Suppressor macrophage (primary cell): ENCODE measurements at regions not wholly inside any gene's neighbourhood (a gene's known extent, or its start where the extent isn't known, plus 50 kb on each side); places are given as distances from the start of the nearest gene placed in this dataset.
A peak's percentile ranks its signal among the peaks of the same experiment; 100 is the strongest.

Experiments used
- DNase-seq, 4 experiments: peaks; one replicate each; pipeline ENCODE4 v3.0.0-alpha.2; 2020 to 2022

DNA sequence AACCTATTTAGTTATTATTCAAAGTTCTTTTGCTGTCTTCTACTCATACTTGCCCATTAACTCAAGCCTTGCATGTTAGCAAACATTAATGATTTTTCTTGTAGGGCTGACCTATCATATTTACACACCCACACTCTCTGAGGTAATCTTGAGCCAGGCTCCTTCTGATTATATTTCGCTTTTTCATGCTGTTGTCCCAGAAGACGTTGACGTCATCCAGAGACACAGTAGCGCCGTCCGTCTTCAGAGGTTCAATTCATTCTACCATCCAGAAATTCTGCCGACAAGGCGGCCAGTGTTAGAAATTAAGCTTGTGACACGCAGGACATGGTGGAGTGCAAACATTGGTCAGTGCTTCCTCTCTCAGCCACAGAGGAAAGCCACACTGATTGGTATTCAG is 584.7 kb downstream of the BMP2 start:
- DNase-seq, result no peak

- no peak for DNase-seq
Measured at GRCh38 chr20:7355051-7355450, 585.2 kb downstream of the HAO1 start.

GRCh38 chr20:7358670-7359069 is 581.6 kb downstream of the HAO1 start:
- DNase-seq, result no peak

GRCh38 chr20:7359739-7360138 is 580.5 kb downstream of the HAO1 start:
- no peak for DNase-seq

DNA sequence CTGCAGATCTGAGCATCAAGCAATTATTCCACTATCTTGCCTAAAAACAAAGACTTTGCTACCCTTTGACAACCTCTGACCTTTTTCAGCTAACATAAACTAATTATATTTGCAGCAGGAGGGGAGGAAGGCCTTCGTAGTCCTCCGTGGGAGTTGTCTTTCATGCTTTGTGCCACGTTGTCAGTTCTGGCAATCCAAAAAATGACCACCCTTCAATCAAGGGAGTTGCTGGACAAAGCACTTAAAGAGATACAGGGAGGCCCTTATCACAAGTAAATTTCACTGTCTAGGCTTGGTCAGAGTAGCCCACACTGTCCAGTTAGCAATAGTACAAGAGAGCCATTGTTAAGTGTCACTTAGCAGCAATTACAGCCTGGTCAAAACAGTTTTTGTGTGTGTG is 578.9 kb downstream of the HAO1 start:
- no peak for DNase-seq

GRCh38 chr20:7361931-7362330 is 578.3 kb downstream of the HAO1 start:
- no peak for DNase-seq

DNA sequence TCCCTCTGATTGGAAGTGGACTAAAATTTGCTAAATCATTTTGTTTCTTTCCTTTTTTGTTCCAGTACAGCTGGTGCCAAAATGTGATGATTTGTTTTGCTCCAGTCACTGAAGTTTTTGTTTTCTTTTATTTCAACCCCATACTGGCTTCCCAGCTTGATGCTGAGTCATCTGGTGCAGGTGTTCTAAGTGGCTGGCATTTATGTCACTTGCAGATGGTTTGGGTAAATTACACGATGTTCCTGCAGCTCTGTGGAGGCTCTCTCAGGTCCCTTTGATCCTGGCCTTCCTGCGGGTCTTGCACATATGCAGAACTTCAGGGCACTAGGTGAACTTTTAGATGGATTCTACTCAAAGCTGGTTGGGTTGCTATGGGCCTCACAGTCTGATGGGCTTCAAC is 577.7 kb downstream of the HAO1 start:
- DNase-seq, result no peak

DNA sequence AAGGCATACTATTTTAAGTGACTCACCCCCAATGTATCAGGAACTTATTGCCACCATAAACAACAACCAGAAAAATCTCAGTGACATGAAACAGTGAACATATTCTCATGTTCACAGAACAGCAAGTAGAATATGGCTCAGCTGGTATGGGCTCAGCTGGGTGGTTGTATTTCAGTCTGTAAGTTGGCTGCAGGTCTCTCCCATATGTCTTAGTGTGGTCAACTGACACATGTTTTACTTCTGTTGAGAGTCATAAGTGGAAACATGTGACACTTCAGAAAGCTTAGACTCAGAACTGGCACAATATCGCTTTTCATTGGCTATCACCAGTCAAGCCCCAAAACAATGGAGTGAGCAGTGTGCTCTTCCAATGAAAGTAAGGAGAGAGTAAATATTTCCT is 574.1 kb downstream of the HAO1 start:
- no peak for DNase-seq

- DNase-seq, result no peak
Measured at GRCh38 chr20:7371518-7372163, 568.6 kb downstream of the HAO1 start.

DNA sequence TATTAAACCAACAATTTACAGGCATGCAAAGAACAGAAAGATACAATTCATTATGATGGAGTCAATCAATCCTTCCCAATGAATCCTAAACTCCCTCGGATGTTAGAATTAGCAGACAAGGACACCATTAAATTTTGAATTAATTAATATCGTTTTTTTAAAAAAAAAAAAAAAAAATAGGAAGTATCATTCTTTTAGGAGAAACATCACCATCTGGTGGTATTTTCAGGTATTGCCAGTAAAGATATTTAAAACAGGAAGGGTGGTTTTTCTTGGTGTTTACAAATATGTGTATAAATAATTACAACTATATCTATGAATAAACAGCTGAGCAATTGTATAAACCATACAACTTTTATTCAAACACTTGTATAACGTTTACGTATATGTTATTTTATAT is 564.4 kb downstream of the HAO1 start:
- peak in 3 of 4 experiments; percentile 42 to 67 (median 59) for DNase-seq

- DNase-seq, result no peak
Measured at GRCh38 chr20:7378864-7379605, 561.2 kb downstream of the HAO1 start.

DNA sequence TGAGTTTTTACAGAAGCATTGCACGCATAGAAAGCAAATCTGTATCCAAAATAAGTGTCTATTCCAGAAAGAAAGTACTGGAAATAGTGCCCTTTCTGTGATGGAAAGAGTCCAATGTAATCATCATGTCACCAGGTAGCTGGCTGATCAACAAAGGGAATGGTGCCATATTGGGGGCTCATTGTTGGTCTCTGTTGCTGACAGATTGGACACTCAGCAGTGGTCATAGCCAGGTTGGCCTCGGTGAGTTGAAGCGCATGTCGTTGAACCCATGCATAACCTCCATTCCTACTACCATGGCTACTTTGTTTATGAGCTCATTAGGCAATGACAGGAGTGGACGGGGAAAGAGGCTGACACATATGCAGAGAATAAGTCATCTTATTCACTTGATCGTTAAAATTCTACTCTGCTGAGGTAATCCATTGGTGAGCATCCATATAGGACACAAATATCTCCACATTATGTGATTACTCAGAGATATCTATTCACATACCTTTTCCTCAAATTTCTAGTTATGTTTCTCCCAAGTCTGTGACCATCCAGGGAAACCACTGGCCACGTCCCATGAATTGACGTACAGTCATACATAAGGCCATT is 560.5 kb downstream of the HAO1 start:
- DNase-seq, result no peak

DNA sequence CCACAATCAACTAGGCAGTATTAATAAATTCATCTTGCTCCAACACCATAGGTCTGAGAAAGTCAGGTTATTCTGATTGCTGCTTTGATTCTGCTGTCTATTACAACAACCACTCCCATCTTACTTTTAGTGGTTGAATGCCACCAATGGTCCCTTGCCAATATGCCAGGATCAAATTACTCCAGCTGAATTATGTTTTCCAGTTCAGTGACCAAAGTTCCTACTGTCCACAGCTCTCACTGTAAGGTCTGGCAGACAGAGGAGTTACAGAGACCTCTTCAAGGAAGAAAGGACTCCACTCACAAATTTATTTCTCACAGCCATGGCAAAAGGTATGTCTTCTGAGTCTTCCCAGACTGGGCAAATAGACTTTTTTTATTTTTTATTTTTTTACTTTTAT is 557.0 kb downstream of the HAO1 start:
- DNase-seq, result no peak

DNA sequence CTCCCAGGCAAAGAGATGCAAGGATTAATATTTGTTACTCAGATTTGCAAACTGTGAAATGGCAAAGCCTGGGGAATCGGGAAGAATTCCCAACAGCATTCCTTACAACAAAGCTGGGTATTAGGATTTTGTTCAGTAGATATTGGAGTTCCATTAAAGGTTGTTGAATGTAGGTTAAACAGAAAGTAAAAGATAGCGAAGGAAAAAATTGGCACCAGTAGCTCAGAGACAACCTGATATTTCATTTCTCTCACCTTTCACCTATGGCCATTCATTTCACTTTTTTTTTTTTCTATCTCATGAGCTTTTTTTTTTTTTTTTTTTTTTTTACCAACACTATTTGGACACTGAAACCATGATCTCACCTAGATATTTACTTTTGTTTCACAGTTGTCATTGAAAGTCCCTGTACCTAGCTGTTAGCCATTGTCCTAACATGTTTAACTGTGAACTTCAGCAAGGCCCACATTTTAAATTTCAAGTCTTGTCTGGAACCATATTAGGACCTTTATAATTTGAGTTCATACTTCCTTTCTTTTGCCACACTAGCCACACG is 552.5 kb downstream of the HAO1 start:
- DNase-seq, result no peak

DNA sequence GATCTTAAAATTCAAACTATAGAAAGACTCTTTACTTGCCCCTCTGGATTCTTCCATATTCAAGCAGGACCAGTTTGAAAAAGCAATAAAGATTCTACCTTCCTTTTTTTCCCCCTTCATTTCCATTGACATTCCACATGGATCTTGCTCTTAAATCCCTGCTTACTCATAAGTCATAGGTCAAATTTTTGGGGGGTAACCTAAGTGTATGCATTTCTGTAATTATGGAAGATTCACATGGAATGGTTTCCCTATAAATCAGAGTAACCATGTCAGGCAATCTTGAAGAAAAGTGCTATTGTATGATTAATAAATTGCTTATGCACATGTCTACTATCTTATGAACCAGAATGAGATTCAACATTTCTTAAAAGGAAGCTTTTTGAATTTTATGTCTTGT is 551.0 kb downstream of the HAO1 start:
- no peak for DNase-seq

- no peak for DNase-seq
Measured at GRCh38 chr20:7392542-7393206, 547.6 kb downstream of the HAO1 start.

GRCh38 chr20:7399114-7399513 is 541.1 kb downstream of the HAO1 start:
- DNase-seq, result no peak

- DNase-seq, result no peak
Measured at GRCh38 chr20:7399575-7399974, 540.7 kb downstream of the HAO1 start.

- DNase-seq, result no peak
Measured at GRCh38 chr20:7406671-7407070, 533.6 kb downstream of the HAO1 start.

DNA sequence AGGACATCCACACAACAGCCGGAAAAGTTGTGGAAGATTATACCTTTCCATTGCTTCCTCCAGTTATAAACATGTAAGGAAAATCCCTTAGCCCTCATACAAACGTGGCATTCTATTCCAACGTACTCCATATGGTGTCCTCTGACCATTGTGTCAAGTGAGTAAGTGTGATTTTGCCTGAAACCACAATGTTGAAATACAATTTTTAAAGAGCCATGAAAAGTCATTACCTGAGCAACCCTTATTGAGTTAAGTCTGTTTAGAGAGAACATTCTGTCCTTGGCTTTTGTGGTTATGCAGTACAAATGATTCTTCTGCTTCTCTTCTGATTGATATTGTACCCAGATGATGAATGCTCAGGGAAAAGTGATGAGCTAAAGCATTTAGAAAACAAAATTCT is 530.1 kb downstream of the HAO1 start:
- no peak for DNase-seq

DNA sequence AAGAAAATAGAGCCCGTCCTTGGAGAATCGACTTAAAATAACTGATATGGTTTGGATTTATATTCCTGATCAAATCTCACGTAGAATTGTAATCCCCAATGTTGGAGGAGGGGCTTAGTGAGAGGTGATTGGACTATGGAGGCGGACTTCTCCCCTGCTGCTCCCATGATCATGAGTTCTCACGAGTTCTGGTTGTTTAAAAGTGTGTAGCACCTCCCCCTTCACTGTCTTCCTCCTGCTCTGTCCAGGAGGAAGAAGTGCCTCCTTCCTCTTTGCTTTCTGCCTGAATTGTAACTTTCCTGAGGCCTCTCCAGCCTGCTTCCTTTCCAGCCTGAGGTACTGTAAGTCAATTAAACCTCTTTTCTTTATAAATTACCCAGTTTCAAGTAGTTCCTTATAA is 529.2 kb downstream of the HAO1 start:
- DNase-seq, result peak in 1 of 4 experiments; percentile 5

DNA sequence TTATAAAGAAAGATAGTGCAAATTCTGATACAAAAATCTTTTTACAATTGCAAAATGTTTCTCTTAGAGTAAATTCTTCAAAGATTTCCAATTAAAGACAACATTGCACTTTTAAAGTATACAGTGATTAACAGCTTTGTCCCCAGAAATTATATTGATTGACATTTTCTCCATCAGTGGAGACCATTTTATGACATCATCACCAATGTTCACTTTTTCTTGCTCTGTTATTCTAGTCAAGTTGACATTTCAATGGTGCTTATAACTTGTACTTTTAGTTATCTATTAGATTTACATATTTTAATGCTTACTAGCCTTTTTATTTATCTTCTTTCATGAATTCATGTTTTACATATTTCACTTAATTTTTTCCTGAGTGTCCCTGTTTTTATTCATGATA is 524.8 kb downstream of the HAO1 start:
- no peak for DNase-seq

DNA sequence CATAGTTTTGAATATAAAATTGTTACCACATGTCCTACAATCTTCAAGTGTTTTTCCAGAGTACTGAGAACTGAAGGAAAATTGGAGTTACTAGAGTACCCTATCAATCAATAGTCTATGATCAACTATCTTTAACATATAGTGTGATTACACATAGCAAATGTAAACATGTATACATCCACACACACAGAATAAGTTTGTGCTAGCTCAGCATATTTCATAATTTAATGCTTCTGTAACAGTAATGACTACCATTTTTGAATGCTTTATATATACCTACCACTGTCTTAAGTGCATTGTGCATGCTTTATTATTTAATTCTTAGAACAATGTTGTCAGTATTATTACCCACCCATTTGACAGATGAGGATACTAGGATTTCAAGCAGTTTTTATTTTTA is 523.9 kb downstream of the HAO1 start:
- no peak for DNase-seq
